Loucy (cell line): ENCODE measurements at regions not wholly inside any gene's neighbourhood (a gene's known extent, or its start where the extent isn't known, plus 50 kb on each side); places are given as distances from the start of the nearest gene placed in this dataset.

Source experiments
- H2AFZ ChIP-seq: fragments of 200-600 bp; sonication (generic); 2 replicates; pipeline ENCODE4 v1.6.0; 2016; ENCODE audit warnings: antibody characterized with exemption, mild to moderate bottlenecking, low read length, moderate library complexity
- H3F3A ChIP-seq: fragments of 200-600 bp; 2 replicates; pipeline ENCODE4 v1.6.0; 2016; ENCODE audit warnings: antibody characterized with exemption, low read depth, mild to moderate bottlenecking
- H3K27me3 ChIP-seq: fragments of 200-600 bp; sonication (generic); 2 replicates; pipeline ENCODE4 v1.6.1; 2014; ENCODE audit warnings: low read length, mild to moderate bottlenecking; ENCODE audit not compliant: insufficient read depth, poor library complexity, severe bottlenecking
- H3K36me3 ChIP-seq: fragments of 200-600 bp; sonication (generic); 2 replicates; pipeline ENCODE4 v1.6.1; 2016; ENCODE audit warnings: low read length; ENCODE audit not compliant: insufficient read depth
- H3K4me1 ChIP-seq: fragments of 200-600 bp; sonication (generic); 2 replicates; pipeline ENCODE4 v1.5.1; 2014; ENCODE audit warnings: low read length, mild to moderate bottlenecking; ENCODE audit not compliant: insufficient read depth, poor library complexity, severe bottlenecking
- H3K4me2 ChIP-seq: fragments of 200-600 bp; sonication (generic); 2 replicates; pipeline ENCODE4 v1.6.0; 2014; ENCODE audit warnings: antibody characterized with exemption, low read length, low read depth, mild to moderate bottlenecking; ENCODE audit not compliant: poor library complexity, severe bottlenecking
- H3K4me3 ChIP-seq: fragments of 200-600 bp; sonication (generic); 2 replicates; pipeline ENCODE4 v1.5.1; 2014; ENCODE audit warnings: low read length, mild to moderate bottlenecking, mixed read lengths; ENCODE audit not compliant: poor library complexity, severe bottlenecking
- H3K79me2 ChIP-seq: fragments of 200-600 bp; sonication (generic); 2 replicates; pipeline ENCODE4 v1.6.1; 2014; ENCODE audit warnings: low read length; ENCODE audit not compliant: insufficient read depth
- H3K9ac ChIP-seq: fragments of 200-600 bp; sonication (generic); 2 replicates; pipeline ENCODE4 v1.6.0; 2014; ENCODE audit warnings: mild to moderate bottlenecking, low read depth, low read length, moderate library complexity; ENCODE audit not compliant: poor library complexity, severe bottlenecking
- H3K9me2 ChIP-seq: fragments of 200-600 bp; sonication (generic); replicated peaks from 2 replicates; pipeline ENCODE4 v1.6.1; 2016; ENCODE audit warnings: low read depth, low read length, mixed read lengths
- H3K9me3 ChIP-seq: fragments of 200-600 bp; sonication (generic); 2 replicates; pipeline ENCODE4 v1.6.1; 2014; ENCODE audit warnings: mild to moderate bottlenecking, antibody characterized with exemption, low read length, low read depth; ENCODE audit not compliant: insufficient read depth
- H4K20me1 ChIP-seq: fragments of 200-600 bp; sonication (generic); 2 replicates; pipeline ENCODE4 v1.6.0; 2014; ENCODE audit warnings: antibody characterized with exemption, low read length, mild to moderate bottlenecking; ENCODE audit not compliant: insufficient read depth, poor library complexity, severe bottlenecking
- EZH2phosphoT487 ChIP-seq: fragments of 200-600 bp; IDR thresholded peaks from 2 replicates; pipeline ENCODE4 v1.6.1; 2018; ENCODE audit warnings: antibody characterized with exemption, mild to moderate bottlenecking, moderate library complexity, borderline replicate concordance
- TF ChIP-seq, protein P1 (sequence below): fragments of 200-600 bp; sonication (generic); conservative IDR thresholded peaks from 2 replicates; pipeline ENCODE4 v1.5.1; 2014; ENCODE audit warnings: mild to moderate bottlenecking, antibody characterized with exemption, low read length

GRCh38 chr10:52436664-52437063 lies 122.6 kb downstream of the DKK1 start:
- H3K27me3 ChIP-seq, result no peaks in the 10 kb centered on the region
- H3K4me2 ChIP-seq, result no peak overlapping the region
- no peaks in the 10 kb centered on the region for H3K36me3 ChIP-seq
- H3F3A ChIP-seq, result no peaks in the 10 kb centered on the region
- TF ChIP-seq EZH2phosphoT487, result no peak
- TF ChIP-seq, protein P1, sequence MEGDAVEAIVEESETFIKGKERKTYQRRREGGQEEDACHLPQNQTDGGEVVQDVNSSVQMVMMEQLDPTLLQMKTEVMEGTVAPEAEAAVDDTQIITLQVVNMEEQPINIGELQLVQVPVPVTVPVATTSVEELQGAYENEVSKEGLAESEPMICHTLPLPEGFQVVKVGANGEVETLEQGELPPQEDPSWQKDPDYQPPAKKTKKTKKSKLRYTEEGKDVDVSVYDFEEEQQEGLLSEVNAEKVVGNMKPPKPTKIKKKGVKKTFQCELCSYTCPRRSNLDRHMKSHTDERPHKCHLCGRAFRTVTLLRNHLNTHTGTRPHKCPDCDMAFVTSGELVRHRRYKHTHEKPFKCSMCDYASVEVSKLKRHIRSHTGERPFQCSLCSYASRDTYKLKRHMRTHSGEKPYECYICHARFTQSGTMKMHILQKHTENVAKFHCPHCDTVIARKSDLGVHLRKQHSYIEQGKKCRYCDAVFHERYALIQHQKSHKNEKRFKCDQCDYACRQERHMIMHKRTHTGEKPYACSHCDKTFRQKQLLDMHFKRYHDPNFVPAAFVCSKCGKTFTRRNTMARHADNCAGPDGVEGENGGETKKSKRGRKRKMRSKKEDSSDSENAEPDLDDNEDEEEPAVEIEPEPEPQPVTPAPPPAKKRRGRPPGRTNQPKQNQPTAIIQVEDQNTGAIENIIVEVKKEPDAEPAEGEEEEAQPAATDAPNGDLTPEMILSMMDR, result no peak
- no peaks in the 10 kb centered on the region for H3K9me3 ChIP-seq
- H3K79me2 ChIP-seq, result no peaks in the 10 kb centered on the region
- H2AFZ ChIP-seq, result no peak overlapping the region
- H4K20me1 ChIP-seq, result no peaks in the 10 kb centered on the region
- H3K4me3 ChIP-seq, result no peak overlapping the region
- no peaks in the 10 kb centered on the region for H3K9me2 ChIP-seq
- no peaks in the 10 kb centered on the region for H3K4me1 ChIP-seq
- no peak overlapping the region for H3K9ac ChIP-seq

DNA sequence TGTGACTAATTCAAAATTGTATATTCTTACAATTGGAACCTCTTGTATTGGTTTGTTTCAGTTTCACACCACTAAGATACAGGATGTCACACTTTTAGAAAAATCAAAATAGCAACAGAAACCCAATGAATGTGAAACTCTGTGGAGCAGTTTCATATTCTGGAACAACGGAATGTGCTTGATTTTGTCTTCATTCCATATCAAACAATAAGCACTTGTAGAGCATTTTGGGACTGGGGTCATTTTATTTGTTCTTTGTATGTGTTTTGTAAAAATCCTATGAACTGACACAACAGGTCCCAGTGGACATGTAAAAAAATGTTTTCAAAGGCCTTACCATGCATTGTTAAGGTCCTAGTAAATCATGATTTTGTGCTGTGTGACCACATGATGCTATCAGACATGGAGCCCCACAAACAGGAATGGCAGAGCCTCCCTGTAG lies 123.1 kb downstream of the DKK1 start:
- Histone ChIP-seq H2AFZ (no peak overlapping the region), H3K9ac (no peak overlapping the region), H3K4me2 (no peak overlapping the region), H3K4me3 (no peak overlapping the region), H3K4me1 (no peaks in the 10 kb centered on the region), H3K79me2 (no peaks in the 10 kb centered on the region), H3K9me3 (no peaks in the 10 kb centered on the region), H3F3A (no peaks in the 10 kb centered on the region), H3K36me3 (no peaks in the 10 kb centered on the region), H3K9me2 (no peaks in the 10 kb centered on the region), H3K27me3 (no peaks in the 10 kb centered on the region), H4K20me1 (no peaks in the 10 kb centered on the region)
- no peak for TF ChIP-seq EZH2phosphoT487
- TF ChIP-seq, protein P1, result no peak

DNA sequence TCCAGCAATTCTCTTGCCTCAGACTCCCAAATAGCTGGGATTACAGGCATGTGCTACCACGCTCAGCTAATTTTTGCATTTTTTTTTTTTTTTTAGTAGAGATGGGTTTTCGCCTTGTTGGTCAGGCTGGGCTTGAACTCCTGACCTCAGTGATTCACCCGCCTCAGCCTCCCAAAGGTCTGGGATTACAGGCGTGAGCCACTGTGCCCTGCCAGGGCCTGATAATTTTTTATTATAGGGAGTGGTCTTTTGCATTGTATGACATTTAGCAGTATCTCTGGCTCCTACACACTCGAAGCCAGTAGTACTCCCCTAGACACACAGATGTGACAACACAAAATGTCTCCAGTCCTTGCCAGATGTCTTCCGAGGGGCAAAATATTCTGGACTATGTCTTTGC lies 124.0 kb downstream of the DKK1 start:
- Histone ChIP-seq H4K20me1 (no peaks in the 10 kb centered on the region), H3K4me3 (no peak overlapping the region), H3K4me2 (no peak overlapping the region), H3K36me3 (no peaks in the 10 kb centered on the region), H3K9ac (no peak overlapping the region), H3K4me1 (no peaks in the 10 kb centered on the region), H3K9me2 (no peaks in the 10 kb centered on the region), H3K79me2 (no peaks in the 10 kb centered on the region), H3K9me3 (no peaks in the 10 kb centered on the region), H2AFZ (no peak overlapping the region), H3F3A (no peaks in the 10 kb centered on the region), H3K27me3 (no peaks in the 10 kb centered on the region)
- TF ChIP-seq EZH2phosphoT487, result no peak
- TF ChIP-seq, protein P1, result no peak
